Osteocyte (in vitro differentiated cells): ENCODE measurements at regions not wholly inside any gene's neighbourhood (a gene's known extent, or its start where the extent isn't known, plus 50 kb on each side); places are given as distances from the start of the nearest gene placed in this dataset.
"Not testable (repeated sequence)": the region's sequence is repeated elsewhere in the genome, so short reads cannot be mapped to it uniquely, and the experiment has no call there.

Experiments
- DNase-seq: peaks from one replicate; pipeline ENCODE4 v3.0.0; 2021; ENCODE audit warnings: mixed read lengths; ENCODE audit not compliant: unreplicated experiment; ENCODE audit errors: extremely low spot score
- H3K27ac Mint-ChIP-seq: one replicate; pipeline ENCODE4 v1.8.0; 2021; ENCODE audit warnings: mild to moderate bottlenecking, mixed read lengths; ENCODE audit not compliant: unreplicated experiment
- H3K27me3 Mint-ChIP-seq: one replicate; pipeline ENCODE4 v1.8.0; 2021; ENCODE audit warnings: mixed read lengths; ENCODE audit not compliant: unreplicated experiment
- H3K36me3 Mint-ChIP-seq: one replicate; pipeline ENCODE4 v1.8.0; 2021; ENCODE audit warnings: mixed read lengths; ENCODE audit not compliant: unreplicated experiment
- H3K4me1 Mint-ChIP-seq: one replicate; pipeline ENCODE4 v1.8.0; 2021; ENCODE audit warnings: mixed read lengths; ENCODE audit not compliant: unreplicated experiment
- H3K4me3 Mint-ChIP-seq: one replicate; pipeline ENCODE4 v1.8.0; 2021; ENCODE audit warnings: mild to moderate bottlenecking, moderate library complexity, mixed read lengths; ENCODE audit not compliant: unreplicated experiment
- H3K9me3 Mint-ChIP-seq: one replicate; pipeline ENCODE4 v1.8.0; 2021; ENCODE audit warnings: mixed read lengths; ENCODE audit not compliant: unreplicated experiment

GRCh38 chr7:150111373-150112139 is 211.6 kb upstream of the LRRC61 start:
- H3K4me1 Mint-ChIP-seq, DNase-seq, H3K4me3 Mint-ChIP-seq, H3K9me3 Mint-ChIP-seq, H3K27me3 Mint-ChIP-seq, H3K36me3 Mint-ChIP-seq, H3K27ac Mint-ChIP-seq: not testable (repeated sequence)

- H3K4me1 Mint-ChIP-seq, H3K27ac Mint-ChIP-seq, DNase-seq, H3K9me3 Mint-ChIP-seq, H3K27me3 Mint-ChIP-seq, H3K36me3 Mint-ChIP-seq, H3K4me3 Mint-ChIP-seq: not testable (repeated sequence)
Observed at GRCh38 chr7:150113301-150113700, 209.9 kb upstream of the LRRC61 start.

- H3K27ac Mint-ChIP-seq, H3K27me3 Mint-ChIP-seq, H3K4me1 Mint-ChIP-seq, H3K4me3 Mint-ChIP-seq, DNase-seq, H3K36me3 Mint-ChIP-seq, H3K9me3 Mint-ChIP-seq: not testable (repeated sequence)
Observed at GRCh38 chr7:150114591-150114990, 208.6 kb upstream of the LRRC61 start.

DNA sequence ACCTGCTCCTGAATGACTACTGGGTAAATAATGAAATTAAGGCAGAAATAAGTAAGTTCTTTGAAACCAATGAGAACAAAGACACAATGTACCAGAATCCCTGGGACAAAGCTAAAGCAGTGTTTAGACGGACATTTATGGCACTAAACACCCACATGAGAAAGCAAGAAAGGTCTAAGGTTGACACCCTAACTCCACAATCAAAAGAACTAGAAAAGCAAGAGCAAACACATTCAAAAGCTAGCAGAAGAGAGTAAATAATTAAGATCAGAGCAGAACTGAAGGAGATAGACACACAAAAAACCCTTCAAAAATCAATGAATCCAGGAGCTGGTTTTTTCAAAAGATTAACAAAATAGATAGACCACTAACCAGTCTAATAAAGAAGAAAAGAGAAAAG is 203.2 kb upstream of the LRRC61 start:
- H3K4me3 Mint-ChIP-seq, DNase-seq, H3K27ac Mint-ChIP-seq, H3K27me3 Mint-ChIP-seq, H3K36me3 Mint-ChIP-seq, H3K4me1 Mint-ChIP-seq, H3K9me3 Mint-ChIP-seq: not testable (repeated sequence)

GRCh38 chr7:150125831-150126230 is 197.3 kb upstream of the LRRC61 start:
- H3K36me3 Mint-ChIP-seq, DNase-seq: not testable (repeated sequence)

DNA sequence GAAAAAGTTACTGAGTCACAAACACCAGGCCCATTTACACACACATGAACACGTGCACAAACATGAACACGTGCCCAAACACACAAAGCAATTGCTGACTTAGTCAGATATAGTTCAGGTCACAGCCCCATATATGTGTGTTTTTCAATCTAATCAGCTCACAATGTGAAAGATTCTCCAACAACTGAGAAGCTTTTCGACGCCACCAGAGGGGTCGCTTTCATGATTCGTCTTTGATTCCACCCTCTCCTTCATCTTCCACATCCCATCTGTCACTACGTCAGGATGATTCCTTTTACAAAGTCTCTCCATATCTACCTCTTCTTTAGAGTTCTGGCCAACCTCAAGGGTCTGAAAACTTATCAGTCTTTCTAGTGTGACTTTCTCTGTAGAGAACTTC is 188.7 kb upstream of the LRRC61 start:
- H3K4me1 Mint-ChIP-seq, H3K27ac Mint-ChIP-seq, H3K36me3 Mint-ChIP-seq, H3K9me3 Mint-ChIP-seq, H3K27me3 Mint-ChIP-seq, H3K4me3 Mint-ChIP-seq, DNase-seq: not testable (repeated sequence)

More at GRCh38 chr7:150125831-150126230, 197.3 kb upstream of the LRRC61 start:
- H3K9me3 Mint-ChIP-seq, H3K27me3 Mint-ChIP-seq, H3K27ac Mint-ChIP-seq, H3K4me3 Mint-ChIP-seq, H3K4me1 Mint-ChIP-seq: not testable (repeated sequence)

DNA sequence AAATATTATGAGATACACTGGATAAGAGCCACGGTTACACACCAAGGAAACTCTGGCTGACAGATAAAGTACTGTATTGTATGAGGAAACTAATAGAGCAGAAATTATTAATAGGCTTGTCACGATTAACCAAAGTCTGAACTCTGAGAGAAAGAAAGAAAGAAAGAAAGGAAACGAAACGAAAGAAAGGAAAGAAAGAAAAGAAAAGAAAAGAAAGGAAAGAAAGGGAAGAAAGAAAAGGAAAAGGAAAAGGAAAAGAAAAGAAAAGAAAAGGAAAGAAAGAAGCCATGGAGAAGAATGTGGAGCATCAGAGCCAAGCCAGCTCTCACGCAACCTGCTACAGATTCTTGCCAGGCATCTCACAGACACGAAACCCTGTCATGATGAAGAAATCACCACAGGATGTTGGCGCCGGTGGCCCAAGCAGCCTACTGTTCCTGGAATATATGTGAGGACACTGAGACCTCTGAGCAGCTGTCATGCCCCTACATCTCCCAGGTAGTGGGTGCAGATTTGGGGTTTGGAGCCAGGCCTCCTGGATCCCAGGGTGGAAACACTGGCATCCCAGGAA is 187.4 kb upstream of the LRRC61 start:
- H3K9me3 Mint-ChIP-seq, DNase-seq, H3K36me3 Mint-ChIP-seq, H3K27me3 Mint-ChIP-seq, H3K4me1 Mint-ChIP-seq, H3K27ac Mint-ChIP-seq, H3K4me3 Mint-ChIP-seq: not testable (repeated sequence)

- H3K27me3 Mint-ChIP-seq, H3K4me3 Mint-ChIP-seq, H3K27ac Mint-ChIP-seq, H3K4me1 Mint-ChIP-seq, DNase-seq, H3K36me3 Mint-ChIP-seq, H3K9me3 Mint-ChIP-seq: not testable (repeated sequence)
Observed at GRCh38 chr7:150139840-150140239, 183.3 kb upstream of the LRRC61 start.

GRCh38 chr7:150141525-150142345 is 181.4 kb upstream of the LRRC61 start:
- H3K27ac Mint-ChIP-seq, H3K4me1 Mint-ChIP-seq, H3K36me3 Mint-ChIP-seq, H3K9me3 Mint-ChIP-seq, H3K27me3 Mint-ChIP-seq, H3K4me3 Mint-ChIP-seq, DNase-seq: not testable (repeated sequence)

GRCh38 chr7:150146124-150146523 is 177.0 kb upstream of the LRRC61 start:
- not testable (repeated sequence) for H3K36me3 Mint-ChIP-seq, H3K9me3 Mint-ChIP-seq, H3K4me3 Mint-ChIP-seq, DNase-seq, H3K27ac Mint-ChIP-seq, H3K4me1 Mint-ChIP-seq, H3K27me3 Mint-ChIP-seq

- H3K27me3 Mint-ChIP-seq, H3K4me3 Mint-ChIP-seq, H3K4me1 Mint-ChIP-seq, H3K27ac Mint-ChIP-seq, H3K36me3 Mint-ChIP-seq, H3K9me3 Mint-ChIP-seq, DNase-seq: not testable (repeated sequence)
Observed at GRCh38 chr7:150147524-150147923, 175.6 kb upstream of the LRRC61 start.

DNA sequence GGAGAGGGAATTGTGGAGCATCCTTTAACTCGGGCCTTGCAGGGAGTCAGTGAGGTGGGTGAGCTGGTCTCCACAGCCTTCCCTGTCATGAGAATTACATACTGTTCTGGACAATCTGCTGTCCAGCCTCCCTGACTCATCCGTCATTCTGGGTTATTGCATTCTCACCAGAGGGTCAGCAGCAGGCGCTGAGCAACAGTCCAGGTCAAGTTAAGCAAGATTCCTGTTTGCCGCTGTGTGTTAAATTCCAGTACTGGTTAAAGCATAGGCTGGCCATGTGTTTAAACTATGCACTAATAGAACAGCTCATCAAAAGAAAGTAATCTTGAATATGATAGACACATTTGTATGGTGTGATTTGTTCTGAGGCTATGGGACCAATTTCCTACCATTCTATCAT is 167.1 kb upstream of the LRRC61 start:
- not testable (repeated sequence) for H3K27ac Mint-ChIP-seq, DNase-seq, H3K36me3 Mint-ChIP-seq, H3K4me1 Mint-ChIP-seq, H3K27me3 Mint-ChIP-seq, H3K9me3 Mint-ChIP-seq, H3K4me3 Mint-ChIP-seq
